IMR-90 (cell line): ENCODE measurements at regions not wholly inside any gene's neighbourhood (a gene's known extent, or its start where the extent isn't known, plus 50 kb on each side); places are given as distances from the start of the nearest gene placed in this dataset.

ENCODE experiments used
- ATAC-seq: fragments of 200-7000 bp; cut with Tn5 transposase; 2 replicates; pipeline ENCODE4 v1.9.1; 2020; ENCODE audit warnings: low read depth, mild to moderate bottlenecking, moderate library complexity
- BruUV-seq: library from RNA; stranded (reverse); fragments of 400-500 nt; replicated peaks from 2 replicates; lab custom pipeline; 2021; lab: Mats Ljungman, UMichigan
- CTCF ChIA-PET: fragments of 300-600 bp; formaldehyde crosslinking; extraction: SDS; loops from one replicate; lab custom pipeline; 2021; ENCODE audit warnings: antibody characterized with exemption; lab: Yijun Ruan, JAX
- POLR2A ChIA-PET: fragments of 300-600 bp; sonication (Branson Sonifier 250); formaldehyde crosslinking; loops from one replicate; lab custom pipeline; 2022; ENCODE audit warnings: antibody characterized with exemption; ENCODE audit not compliant: unreplicated experiment; lab: Charles Lee
- DNase-seq: peaks from one replicate; pipeline ENCODE4 v3.0.0; 2013
- H2AFZ ChIP-seq: replicated peaks from 2 replicates; pipeline ENCODE3; 2013; ENCODE audit warnings: low read length, mild to moderate bottlenecking; ENCODE audit not compliant: poor library complexity
- H2AK5ac ChIP-seq: 2 replicates; pipeline ENCODE4 v1.6.1; 2013; ENCODE audit warnings: low read depth, low read length, inconsistent platforms
- H2AK9ac ChIP-seq: replicated peaks from 2 replicates; pipeline ENCODE3; 2013; ENCODE audit warnings: mild to moderate bottlenecking, low read depth, low read length, moderate library complexity; ENCODE audit not compliant: poor library complexity
- H2BK120ac ChIP-seq: 2 replicates; pipeline ENCODE4 v1.6.1; 2013; ENCODE audit warnings: low read depth, low read length, inconsistent platforms
- H2BK15ac ChIP-seq: 3 replicates; pipeline ENCODE4 v1.6.1; 2013; ENCODE audit warnings: low read depth, low read length, inconsistent platforms
- H2BK20ac ChIP-seq: 2 replicates; pipeline ENCODE4 v1.6.1; 2013; ENCODE audit warnings: low read depth, mild to moderate bottlenecking, inconsistent platforms, low read length, moderate library complexity
- H2BK5ac ChIP-seq: 2 replicates; pipeline ENCODE4 v1.6.1; 2013; ENCODE audit warnings: mild to moderate bottlenecking, low read depth, low read length, inconsistent platforms; ENCODE audit not compliant: poor library complexity, severe bottlenecking
- H3K14ac ChIP-seq: replicated peaks from 2 replicates; pipeline ENCODE4 v1.6.1; 2013; ENCODE audit warnings: low read depth, low read length, inconsistent platforms
- H3K18ac ChIP-seq: 2 replicates; pipeline ENCODE4 v1.6.1; 2013; ENCODE audit warnings: low read depth, low read length, control low read depth
- H3K23ac ChIP-seq: 2 replicates; pipeline ENCODE4 v1.6.1; 2013; ENCODE audit warnings: low read depth, low read length, inconsistent platforms
- H3K27ac ChIP-seq: 2 replicates; pipeline ENCODE4 v1.5.1; 2013; ENCODE audit warnings: mild to moderate bottlenecking, control low read depth, low read length; ENCODE audit not compliant: insufficient read depth
- H3K27me3 ChIP-seq: 2 replicates; pipeline ENCODE4 v1.6.1; 2013; ENCODE audit warnings: low read length; ENCODE audit not compliant: control insufficient read depth, insufficient read depth
- H3K36me3 ChIP-seq: 2 replicates; pipeline ENCODE4 v1.6.1; 2013; ENCODE audit warnings: low read length, mixed read lengths; ENCODE audit not compliant: control insufficient read depth, insufficient read depth
- H3K4ac ChIP-seq: 2 replicates; pipeline ENCODE4 v1.6.1; 2013; ENCODE audit warnings: low read depth, low read length, inconsistent platforms
- H3K4me1 ChIP-seq: 2 replicates; pipeline ENCODE4 v1.6.1; 2013; ENCODE audit warnings: low read length, mixed read lengths; ENCODE audit not compliant: control insufficient read depth, insufficient read depth
- H3K4me2 ChIP-seq: 2 replicates; pipeline ENCODE4 v1.6.1; 2013; ENCODE audit warnings: low read depth, mild to moderate bottlenecking, control low read depth, low read length, moderate library complexity
- H3K4me3 ChIP-seq: 2 replicates; pipeline ENCODE4 v1.5.1; 2013; ENCODE audit warnings: low read depth, mild to moderate bottlenecking, control low read depth, low read length, moderate library complexity; ENCODE audit not compliant: insufficient read depth
- H3K56ac ChIP-seq: 2 replicates; pipeline ENCODE4 v1.6.1; 2013; ENCODE audit warnings: low read length, inconsistent platforms; ENCODE audit not compliant: insufficient read depth; ENCODE audit errors: extremely low read depth
- H3K79me1 ChIP-seq, 2 experiments: 2 replicates each; pipeline ENCODE4 v1.6.1; 2013; ENCODE audit warnings: low read length in 2 of 2, inconsistent platforms in 1 of 2, low read depth in 1 of 2
- H3K9ac ChIP-seq: 2 replicates; pipeline ENCODE4 v1.6.1; 2013; ENCODE audit warnings: low read depth, low read length, control low read depth
- H3K9me1 ChIP-seq: 2 replicates; pipeline ENCODE4 v1.6.1; 2013; ENCODE audit warnings: low read length, inconsistent platforms; ENCODE audit not compliant: insufficient read depth
- H3K9me3 ChIP-seq: 2 replicates; pipeline ENCODE4 v1.6.1; 2013; ENCODE audit warnings: low read length; ENCODE audit not compliant: control insufficient read depth, insufficient read depth
- H4K20me1 ChIP-seq: 2 replicates; pipeline ENCODE4 v1.6.1; 2013; ENCODE audit warnings: low read length, inconsistent platforms; ENCODE audit not compliant: insufficient read depth
- H4K5ac ChIP-seq: 2 replicates; pipeline ENCODE4 v1.6.1; 2013; ENCODE audit warnings: mild to moderate bottlenecking, low read depth, low read length, control low read depth
- H4K8ac ChIP-seq, 2 experiments: 2 replicates each; pipeline ENCODE4 v1.6.1; 2013; ENCODE audit warnings: low read depth in 2 of 2, low read length in 2 of 2, control low read depth in 1 of 2, inconsistent platforms in 1 of 2
- H4K91ac ChIP-seq: 2 replicates; pipeline ENCODE4 v1.6.1; 2013; ENCODE audit warnings: low read depth, low read length, inconsistent platforms; ENCODE audit not compliant: insufficient read depth
- BHLHE40 ChIP-seq: fragments of 150-350 bp; IDR thresholded peaks from 2 replicates; pipeline ENCODE4 v1.6.1; 2016; ENCODE audit warnings: mild to moderate bottlenecking, low read depth, low read length
- CHD1 ChIP-seq: IDR thresholded peaks from 2 replicates; pipeline ENCODE4 v1.6.1; 2012; ENCODE audit warnings: low read depth, low read length, improper control_type of control experiment
- FOS ChIP-seq: fragments of 150-350 bp; IDR thresholded peaks from 2 replicates; pipeline ENCODE4 v1.6.1; 2016; ENCODE audit warnings: low read depth, low read length
- MAFK ChIP-seq: IDR thresholded peaks from 2 replicates; pipeline ENCODE4 v1.6.1; 2012; ENCODE audit warnings: low read depth, low read length, improper control_type of control experiment
- MXI1 ChIP-seq: IDR thresholded peaks from 2 replicates; pipeline ENCODE4 v1.6.1; 2012; ENCODE audit warnings: low read depth, mild to moderate bottlenecking, low read length, moderate library complexity, borderline replicate concordance
- NFE2L2 ChIP-seq: fragments of 150-350 bp; IDR thresholded peaks from 2 replicates; pipeline ENCODE4 v1.6.1; 2016; ENCODE audit warnings: low read depth, mild to moderate bottlenecking, low read length
- USF2 ChIP-seq: fragments of 150-350 bp; IDR thresholded peaks from 2 replicates; pipeline ENCODE4 v1.6.1; 2017; ENCODE audit warnings: mild to moderate bottlenecking, antibody characterized with exemption, low read length, low read depth
- dilution Hi-C: fragments of 300-500 bp; cut with HindIII; formaldehyde crosslinking; loops from one replicate; pipeline ENCODE4 v1.14.3; 2018; ENCODE audit warnings: low sequenced_read_pairs; ENCODE audit not compliant: unreplicated experiment
- in situ Hi-C: fragments of 300-500 bp; cut with MboI; formaldehyde crosslinking; loops from 3 replicates; pipeline ENCODE4 v1.14.3; 2019; ENCODE audit warnings: low sequenced_read_pairs, inconsistent platforms, mixed read lengths
- intact Hi-C: fragments of 100-400 bp; cut with micrococcal nuclease; formaldehyde crosslinking; loops from 2 replicates; pipeline ENCODE4 v1.10.0; 2022

- intact Hi-C loops = no loop called here
- Histone ChIP-seq H3K9me3 (no peaks in the 10 kb centered on the region), H3K4me3 (no peak overlapping the region), H4K91ac (no peak overlapping the region), H3K27ac (no peak overlapping the region), H3K79me1 (no peaks in the 10 kb centered on the region), H3K36me3 (no peaks in the 10 kb centered on the region), H3K18ac (no peak overlapping the region), H3K56ac (no peak overlapping the region), H3K27me3 (no peaks in the 10 kb centered on the region), H2BK15ac (no peak overlapping the region), H3K23ac (no peak overlapping the region), H4K8ac (no peak overlapping the region), H2BK20ac (no peak overlapping the region), H2BK5ac (no peak overlapping the region), H3K14ac (no peak overlapping the region), H3K4me2 (no peak overlapping the region), H2AK9ac (no peak overlapping the region), H3K9ac (no peak overlapping the region), H4K20me1 (no peaks in the 10 kb centered on the region), H4K5ac (no peak overlapping the region), H2AK5ac (no peak overlapping the region), H3K4ac (no peak overlapping the region), H2AFZ (no peak overlapping the region), H2BK120ac (no peak overlapping the region), H3K4me1 (no peaks in the 10 kb centered on the region), H3K9me1 (no peaks in the 10 kb centered on the region)
- ATAC-seq (no peak), DNase-seq (no peak)
- dilution Hi-C loops = no loop called here
- no peak for TF ChIP-seq USF2
- no peak for TF ChIP-seq BHLHE40
- TF ChIP-seq CHD1 = no peak
- TF ChIP-seq NFE2L2 = no peak
- no peak for TF ChIP-seq MXI1
- TF ChIP-seq MAFK = no peak
- TF ChIP-seq FOS = no peak
- ChIA-PET CTCF (interaction anchor here (0.6 kb wide), 1 partner anchor 1236 kb away, joined by 3 read pairs; no protein-coding TSS in a partner anchor), POLR2A (no interaction called here)
- in situ Hi-C loops = no loop called here
- BruUV-seq = no TSS peak
These were observed 369.3 kb downstream of the FRK start for GRCh38 chr6:115691433-115691832.
